ENCODE measurements at regions not wholly inside any gene's neighbourhood (a gene's known extent, or its start where the extent isn't known, plus 50 kb on each side); places are given as distances from the start of the nearest gene placed in this dataset.

GRCh38 chr2:128615571-128615970 is 296.9 kb upstream of the HS6ST1 start:
- TF ChIP-seq CTCF (IDR thresholded peaks at IDR 0.05) (no peak), POLR2A (IDR thresholded peaks at IDR 0.05) (no peak), EP300 (IDR thresholded peaks at IDR 0.05) (no peak)

Data from ovary (tissue), 3 donors.